Pulmonary artery endothelial cell (primary cell): ENCODE measurements at regions not wholly inside any gene's neighbourhood (a gene's known extent, or its start where the extent isn't known, plus 50 kb on each side); places are given as distances from the start of the nearest gene placed in this dataset.
A peak's percentile ranks its signal among the peaks of the same experiment; 100 is the strongest.

ENCODE experiments used
- DNase-seq: peaks from one replicate; pipeline ENCODE4 v3.0.0-alpha.2; 2011; ENCODE audit warnings: low read depth, low spot score

DNA sequence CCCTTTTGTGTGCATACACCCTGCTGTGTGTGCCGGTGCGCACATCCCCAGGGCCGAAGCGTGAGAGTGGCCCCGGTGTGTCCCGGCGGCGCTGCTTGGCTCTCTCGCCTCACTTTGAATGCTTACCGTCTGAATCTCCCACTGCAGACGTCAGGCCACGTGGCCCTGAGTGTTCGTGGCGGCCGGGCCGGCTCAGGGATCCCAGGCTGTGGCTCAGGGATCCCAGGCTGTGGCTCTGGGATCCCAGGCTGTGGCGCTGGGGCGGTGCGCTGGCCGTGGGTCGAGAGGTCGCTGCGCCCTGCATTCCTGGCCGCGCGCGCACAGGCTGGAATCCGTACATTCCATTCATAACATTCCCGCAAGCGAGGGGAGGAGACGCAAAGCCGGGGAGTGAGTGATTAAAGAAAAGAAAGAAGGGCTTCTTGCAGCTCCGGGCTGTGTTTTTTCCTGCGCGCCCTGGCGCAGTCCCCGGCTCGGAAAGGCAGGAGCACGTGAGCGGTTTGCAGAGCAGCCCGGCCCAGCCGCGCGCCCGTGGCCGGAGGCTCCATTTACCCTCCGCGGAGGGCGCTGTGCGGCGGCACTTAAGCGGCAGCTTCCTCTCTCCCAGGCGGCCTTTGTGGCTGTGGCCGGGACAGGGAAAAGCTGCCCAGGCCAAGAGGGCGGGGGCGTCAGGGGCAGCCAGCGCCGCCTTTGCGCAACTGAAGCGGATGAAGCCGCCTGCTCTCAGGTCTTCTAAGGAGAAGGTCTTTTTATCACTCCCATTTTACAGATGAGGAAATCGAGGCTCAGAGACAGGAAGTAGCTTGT lies 87.0 kb upstream of the ALDH1L1 start:
- DNase-seq: peak; percentile 84

- DNase-seq: no peak
Measured at GRCh38 chr3:126266850-126267168, 86.4 kb upstream of the ALDH1L1 start.

DNA sequence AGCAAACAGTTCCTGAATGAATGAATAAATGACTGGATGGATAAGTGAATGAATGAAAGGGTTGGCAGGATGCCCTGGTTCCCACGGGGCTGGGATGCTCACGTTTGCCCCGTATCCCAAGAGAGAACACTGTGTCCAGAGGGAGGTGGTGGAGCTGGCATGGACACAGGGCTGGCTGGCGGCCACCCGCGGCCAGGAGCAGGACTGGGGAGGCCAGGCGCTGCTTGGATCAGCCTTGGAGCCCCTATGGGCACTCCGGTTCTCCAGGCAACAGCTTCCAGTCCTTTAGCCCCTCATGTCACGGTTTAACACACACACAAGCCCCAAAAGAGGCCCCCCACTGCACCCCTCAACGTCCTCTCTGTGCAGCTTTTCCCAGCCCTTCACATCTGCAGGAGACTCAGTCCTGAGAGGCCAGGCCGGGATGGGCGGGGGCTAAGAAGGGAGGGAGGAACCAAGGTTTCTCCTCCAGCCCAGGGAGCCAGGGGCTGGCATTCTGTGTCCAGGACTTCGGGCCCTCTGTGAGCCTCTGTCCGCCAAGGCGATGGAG lies 86.0 kb upstream of the ALDH1L1 start:
- DNase-seq: no peak

GRCh38 chr3:126264952-126265351 lies 84.6 kb upstream of the ALDH1L1 start:
- no peak for DNase-seq

DNA sequence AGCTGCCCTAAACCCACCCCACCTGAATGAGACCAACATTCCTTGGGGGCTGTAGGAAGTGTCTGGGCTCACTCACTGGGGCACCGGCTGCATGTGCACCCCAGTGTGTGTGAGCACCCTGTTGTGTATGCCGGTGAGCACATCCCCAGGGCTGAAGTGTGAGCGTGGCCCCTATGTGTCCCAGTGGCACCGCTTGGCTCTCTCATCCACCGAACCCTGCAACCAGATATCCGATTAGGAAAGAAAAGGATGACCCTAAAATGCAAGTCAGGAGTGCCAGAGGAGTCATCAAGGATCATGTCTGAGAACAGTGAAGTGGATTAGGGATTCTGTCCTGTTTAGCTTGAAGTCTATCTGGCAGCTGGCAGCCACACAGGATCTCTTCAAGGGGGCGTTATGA lies 84.0 kb upstream of the ALDH1L1 start:
- no peak for DNase-seq

DNA sequence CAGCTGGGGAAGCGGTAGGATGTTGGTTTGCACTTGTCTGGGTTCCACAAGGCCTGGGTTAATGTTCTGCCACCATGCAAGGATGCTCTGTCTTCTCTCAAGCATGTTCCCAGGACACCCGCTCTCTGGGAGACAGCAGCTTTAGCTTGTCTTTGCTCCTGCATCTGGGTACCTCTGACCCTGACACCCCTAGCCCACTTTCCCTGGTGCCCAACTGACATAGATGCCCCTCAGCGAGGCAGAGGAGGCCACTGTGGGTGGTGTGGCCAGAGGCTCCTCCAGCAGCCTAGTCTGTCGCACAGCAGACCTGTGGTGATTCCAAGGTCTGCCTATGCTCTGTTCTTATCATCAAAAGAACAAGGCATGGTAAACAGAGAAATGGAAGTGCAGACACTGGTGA lies 83.6 kb upstream of the ALDH1L1 start:
- no peak for DNase-seq

DNA sequence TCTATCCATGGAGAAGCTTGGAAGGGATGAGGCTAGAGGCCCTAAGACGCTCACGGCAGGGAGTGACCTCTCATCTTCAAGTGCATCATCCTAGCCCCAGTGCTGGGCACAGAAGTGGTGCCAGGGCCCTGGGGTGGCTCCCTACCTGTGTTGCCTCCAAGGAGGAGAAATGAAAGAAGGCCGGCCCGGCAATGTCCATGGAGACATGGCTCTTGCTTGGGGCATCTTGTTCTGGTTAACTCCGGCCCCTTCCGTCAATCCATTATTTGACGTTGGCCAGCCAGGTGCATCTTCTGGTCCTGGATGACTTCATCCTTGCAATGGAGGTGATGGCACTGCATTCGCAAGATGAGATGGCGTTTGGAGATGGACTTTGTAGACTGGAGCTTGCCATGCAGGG lies 83.2 kb upstream of the ALDH1L1 start:
- no peak for DNase-seq

DNA sequence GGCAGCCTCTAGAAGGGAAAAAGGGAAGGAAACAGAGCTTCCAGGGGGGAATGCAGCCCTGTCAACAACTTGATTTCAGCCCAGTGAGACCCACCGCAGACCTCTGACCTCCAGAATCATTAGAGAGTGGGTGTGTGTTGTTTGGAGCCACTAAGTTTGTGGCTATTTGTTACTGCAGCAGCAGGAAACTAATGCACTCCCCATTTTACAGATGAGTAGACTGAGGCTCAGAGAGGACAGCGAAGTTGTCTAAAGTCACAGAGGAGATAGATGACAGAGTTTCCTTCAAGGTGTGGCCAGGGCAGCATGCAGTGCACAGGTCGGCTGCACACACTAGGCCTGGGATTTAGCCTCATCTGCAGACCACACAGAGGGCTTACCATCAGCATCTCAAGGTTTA lies 81.8 kb upstream of the ALDH1L1 start:
- no peak for DNase-seq

DNA sequence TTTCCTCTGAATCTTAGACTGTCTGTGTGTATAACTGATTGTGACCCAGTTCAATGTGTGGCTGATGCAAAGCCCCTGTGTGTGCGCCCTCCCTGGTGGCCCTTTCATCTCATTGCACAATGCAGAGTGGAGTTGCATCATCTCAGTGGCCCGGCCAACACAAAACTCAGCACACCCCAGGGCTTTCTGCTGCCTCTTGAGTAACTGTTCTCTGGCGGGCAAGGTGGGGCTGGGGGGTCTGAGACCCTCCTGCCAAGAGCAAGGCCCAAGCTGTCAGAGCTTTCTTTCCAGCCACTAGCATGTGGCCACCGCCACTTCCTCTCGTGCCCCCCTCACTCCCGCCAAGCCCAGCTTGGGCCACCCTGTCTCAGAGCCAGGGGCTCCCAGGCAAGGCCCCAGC lies 80.7 kb upstream of the ALDH1L1 start:
- DNase-seq: no peak

- no peak for DNase-seq
Measured at GRCh38 chr3:126259411-126260391, 79.3 kb upstream of the ALDH1L1 start.

DNA sequence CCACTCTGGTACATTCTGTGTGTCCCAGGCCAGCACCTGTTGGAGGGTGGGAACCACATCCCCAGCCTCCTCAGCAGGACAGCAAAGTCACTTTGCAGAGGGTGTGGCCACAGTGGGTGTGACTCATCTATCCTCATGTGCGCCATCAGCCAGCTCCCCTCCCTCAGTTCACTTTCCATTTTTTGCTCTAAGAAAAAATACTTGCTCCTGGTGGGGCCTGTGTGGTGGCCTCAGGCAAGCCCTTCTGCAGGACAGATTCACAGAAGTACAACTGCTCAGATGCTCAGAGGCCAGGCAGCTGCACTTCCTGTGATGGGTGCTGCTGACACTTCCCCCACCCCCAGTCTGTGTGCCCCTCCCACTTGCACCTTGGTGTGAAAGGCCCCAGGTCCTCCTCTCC lies 78.3 kb upstream of the ALDH1L1 start:
- DNase-seq: no peak

DNA sequence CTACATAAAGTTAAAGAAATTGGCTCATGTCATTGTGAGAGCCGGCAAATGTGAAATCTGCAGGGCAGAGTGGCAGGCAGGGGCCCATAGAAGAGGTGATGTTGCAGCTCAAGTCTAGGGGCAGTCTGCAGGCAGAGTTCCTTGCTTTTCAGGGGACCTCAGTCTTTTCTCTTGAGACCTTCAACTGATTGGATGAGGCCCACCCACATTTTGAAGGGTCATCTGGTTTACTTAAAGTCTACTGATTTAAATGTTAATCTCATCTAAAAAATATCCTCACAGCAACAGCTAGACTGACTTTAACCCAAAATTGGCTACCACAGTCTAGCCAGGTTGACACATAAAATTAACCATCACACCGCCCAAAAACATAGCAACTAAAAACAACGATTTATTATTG lies 77.6 kb upstream of the ALDH1L1 start:
- no peak for DNase-seq

- DNase-seq: no peak
Measured at GRCh38 chr3:126257174-126257573, 76.8 kb upstream of the ALDH1L1 start.

- no peak for DNase-seq
Measured at GRCh38 chr3:126256251-126256650, 75.9 kb upstream of the ALDH1L1 start.

- no peak for DNase-seq
Measured at GRCh38 chr3:126253072-126253471, 72.7 kb upstream of the ALDH1L1 start.

- no peak for DNase-seq
Measured at GRCh38 chr3:126252373-126252772, 72.0 kb upstream of the ALDH1L1 start.

GRCh38 chr3:126245811-126246727 lies 65.7 kb upstream of the ALDH1L1 start:
- no peak for DNase-seq
